ENCODE measurements at regions not wholly inside any gene's neighbourhood (a gene's known extent, or its start where the extent isn't known, plus 50 kb on each side); places are given as distances from the start of the nearest gene placed in this dataset.

DNA sequence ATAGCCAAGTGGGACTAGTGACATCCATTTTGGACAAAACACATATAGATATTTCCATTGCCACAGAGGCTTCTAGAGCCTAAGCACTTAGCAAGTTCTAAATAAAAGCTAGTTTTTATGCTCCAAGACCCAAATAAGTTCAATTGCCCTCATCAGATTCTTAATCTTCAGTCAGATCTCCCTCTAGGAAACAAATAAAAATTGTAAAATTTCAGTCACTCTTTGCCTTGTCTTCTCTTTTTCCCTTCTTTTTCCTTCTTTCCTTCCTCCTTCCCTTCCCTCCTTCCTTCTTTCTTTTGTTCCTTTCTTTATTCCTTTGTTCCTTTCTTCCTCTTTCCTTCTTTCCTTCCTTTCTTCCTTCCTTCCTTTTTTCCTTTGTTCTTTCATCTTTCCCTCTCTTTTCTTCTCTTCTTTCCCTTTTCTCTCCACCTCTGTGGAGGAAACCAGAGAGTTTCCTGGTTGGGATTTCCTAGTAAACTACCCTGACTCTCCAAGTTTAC lies 68.8 kb upstream of the GADL1 start:
- H3K36me3 ChIP-seq (replicated peaks in 1 of 2; ENCODE audit: control insufficient read depth in 1 of 2, insufficient read depth in 2 of 2, low read length in 2 of 2): no peaks in the 10 kb centered on the region
- H3K27me3 ChIP-seq (ENCODE audit: control insufficient read depth in 1 of 2, insufficient read depth in 2 of 2, low read length in 2 of 2): no peaks in the 10 kb centered on the region
- DNase-seq (ENCODE audit: low spot score) (no peak), ATAC-seq (no peak), FAIRE-seq (no peak)
- ChIA-PET POLR2A (no interaction called here), CTCF (ENCODE audit: low intra/inter-chr PET ratio, low total read pairs) (no interaction called here)
- TF ChIP-seq TEAD2 (CRISPR knock-in tag; IDR thresholded peaks at IDR 0.05) (no peak), ZNF674 (CRISPR knock-in tag; IDR thresholded peaks at IDR 0.05; ENCODE audit: low read depth) (no peak), ZNF484 (CRISPR knock-in tag; IDR thresholded peaks at IDR 0.05; ENCODE audit: borderline replicate concordance, low read depth) (no peak), BRD4 (CRISPR knock-in tag; IDR thresholded peaks at IDR 0.05) (no peak), PCBP1 (IDR thresholded peaks at IDR 0.05; ENCODE audit: borderline replicate concordance, low read depth, low read length) (no peak)
- H3K27ac ChIP-seq (ENCODE audit: extremely low read length, insufficient read depth, low read length): no peak overlapping the region
- in situ Hi-C loops (cut with HindIII; ENCODE audit: extremely low pct_ligation_motif_present, low pct_unique_long_range_greater_than_20kb) (no loop called here), intact Hi-C loops (cut with micrococcal nuclease; ENCODE audit: unreplicated experiment) (no loop called here)
- no peak overlapping the region for H3K4me3 ChIP-seq (replicated peaks in 1 of 3; ENCODE audit: insufficient read depth in 1 of 3, low read depth in 2 of 3, low read length in 3 of 3)
- no peak overlapping the region for H3K4me2 ChIP-seq (ENCODE audit: low read depth, low read length)
- H2AFZ ChIP-seq (ENCODE audit: low read length): no peak overlapping the region
- no peak overlapping the region for H3K9ac ChIP-seq (ENCODE audit: insufficient read depth, low read depth, low read length)
- no peaks in the 10 kb centered on the region for H4K20me1 ChIP-seq (ENCODE audit: insufficient read depth, low read length)
- no peaks in the 10 kb centered on the region for H3K9me3 ChIP-seq (ENCODE audit: low read length)
- H3K79me2 ChIP-seq (ENCODE audit: insufficient read depth, low read length): no peaks in the 10 kb centered on the region
- no TSS peak for BruUV-seq (replicated peaks)
- no peaks in the 10 kb centered on the region for H3K4me1 ChIP-seq (ENCODE audit: insufficient read depth, low read length)

DNA sequence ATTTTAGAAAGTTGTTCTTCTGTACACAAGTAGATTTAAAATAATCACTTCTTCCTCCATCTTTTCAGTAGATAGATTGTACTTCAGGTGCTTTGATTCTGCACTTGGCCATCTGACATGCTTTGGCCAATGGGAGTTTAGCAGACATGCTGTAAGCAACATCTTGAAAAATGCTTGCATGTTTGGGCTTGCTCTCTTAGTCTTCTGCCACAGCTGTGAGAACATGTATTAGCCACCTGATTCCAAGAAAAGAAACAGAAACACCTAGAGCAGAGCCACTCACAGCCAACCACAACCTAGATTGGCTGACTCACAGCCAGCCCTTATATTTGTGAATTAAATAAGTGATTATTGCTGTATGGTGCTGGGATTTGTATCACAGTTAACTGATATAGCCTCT lies 70.2 kb upstream of the GADL1 start:
- CTCF ChIA-PET (ENCODE audit: low intra/inter-chr PET ratio, low total read pairs): no interaction called here
- H3K4me2 ChIP-seq (ENCODE audit: low read depth, low read length): no peak overlapping the region
- H3K27me3 ChIP-seq (ENCODE audit: control insufficient read depth in 1 of 2, insufficient read depth in 2 of 2, low read length in 2 of 2): no peaks in the 10 kb centered on the region
- H3K4me3 ChIP-seq (replicated peaks in 1 of 3; ENCODE audit: insufficient read depth in 1 of 3, low read depth in 2 of 3, low read length in 3 of 3): no peak overlapping the region
- intact Hi-C loops (cut with micrococcal nuclease; ENCODE audit: unreplicated experiment): no loop called here
- H3K36me3 ChIP-seq (replicated peaks in 1 of 2; ENCODE audit: control insufficient read depth in 1 of 2, insufficient read depth in 2 of 2, low read length in 2 of 2): no peaks in the 10 kb centered on the region
- no peak overlapping the region for H3K27ac ChIP-seq (ENCODE audit: extremely low read length, insufficient read depth, low read length)
- H3K79me2 ChIP-seq (ENCODE audit: insufficient read depth, low read length): no peaks in the 10 kb centered on the region
- POLR2A ChIA-PET: no interaction called here
- H3K9me3 ChIP-seq (ENCODE audit: low read length): no peaks in the 10 kb centered on the region
- H4K20me1 ChIP-seq (ENCODE audit: insufficient read depth, low read length): no peaks in the 10 kb centered on the region
- no TSS peak for BruUV-seq (replicated peaks)
- no peak overlapping the region for H3K9ac ChIP-seq (ENCODE audit: insufficient read depth, low read depth, low read length)
- in situ Hi-C loops (cut with HindIII; ENCODE audit: extremely low pct_ligation_motif_present, low pct_unique_long_range_greater_than_20kb): no loop called here
- FAIRE-seq (no peak), DNase-seq (ENCODE audit: low spot score) (no peak), ATAC-seq (no peak)
- H3K4me1 ChIP-seq (ENCODE audit: insufficient read depth, low read length): no peaks in the 10 kb centered on the region
- H2AFZ ChIP-seq (ENCODE audit: low read length): no peak overlapping the region
- TF ChIP-seq, protein P1, sequence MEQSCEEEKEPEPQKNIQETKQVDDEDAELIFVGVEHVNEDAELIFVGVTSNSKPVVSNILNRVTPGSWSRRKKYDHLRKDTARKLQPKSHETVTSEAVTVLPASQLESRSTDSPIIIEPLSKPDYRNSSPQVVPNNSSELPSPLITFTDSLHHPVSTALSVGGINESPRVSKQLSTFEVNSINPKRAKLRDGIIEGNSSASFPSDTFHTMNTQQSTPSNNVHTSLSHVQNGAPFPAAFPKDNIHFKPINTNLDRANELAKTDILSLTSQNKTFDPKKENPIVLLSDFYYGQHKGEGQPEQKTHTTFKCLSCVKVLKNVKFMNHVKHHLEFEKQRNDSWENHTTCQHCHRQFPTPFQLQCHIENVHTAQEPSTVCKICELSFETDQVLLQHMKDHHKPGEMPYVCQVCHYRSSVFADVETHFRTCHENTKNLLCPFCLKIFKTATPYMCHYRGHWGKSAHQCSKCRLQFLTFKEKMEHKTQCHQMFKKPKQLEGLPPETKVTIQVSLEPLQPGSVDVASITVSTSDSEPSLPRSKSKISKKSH (CRISPR knock-in tag; IDR thresholded peaks at IDR 0.05; ENCODE audit: borderline replicate concordance): no peak
- TF ChIP-seq CC2D1A (CRISPR knock-in tag; IDR thresholded peaks at IDR 0.05) (no peak), HMGA1 (CRISPR knock-in tag; conservative IDR thresholded peaks at IDR 0.05) (no peak), ZNF460 (CRISPR knock-in tag; IDR thresholded peaks at IDR 0.05; ENCODE audit: borderline replicate concordance) (no peak), ZNF839 (CRISPR knock-in tag; IDR thresholded peaks at IDR 0.05; ENCODE audit: borderline replicate concordance) (no peak)
- TF ChIP-seq, protein P2, sequence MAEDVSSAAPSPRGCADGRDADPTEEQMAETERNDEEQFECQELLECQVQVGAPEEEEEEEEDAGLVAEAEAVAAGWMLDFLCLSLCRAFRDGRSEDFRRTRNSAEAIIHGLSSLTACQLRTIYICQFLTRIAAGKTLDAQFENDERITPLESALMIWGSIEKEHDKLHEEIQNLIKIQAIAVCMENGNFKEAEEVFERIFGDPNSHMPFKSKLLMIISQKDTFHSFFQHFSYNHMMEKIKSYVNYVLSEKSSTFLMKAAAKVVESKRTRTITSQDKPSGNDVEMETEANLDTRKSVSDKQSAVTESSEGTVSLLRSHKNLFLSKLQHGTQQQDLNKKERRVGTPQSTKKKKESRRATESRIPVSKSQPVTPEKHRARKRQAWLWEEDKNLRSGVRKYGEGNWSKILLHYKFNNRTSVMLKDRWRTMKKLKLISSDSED (CRISPR knock-in tag; IDR thresholded peaks at IDR 0.05): no peak
- TF ChIP-seq, protein P3, sequence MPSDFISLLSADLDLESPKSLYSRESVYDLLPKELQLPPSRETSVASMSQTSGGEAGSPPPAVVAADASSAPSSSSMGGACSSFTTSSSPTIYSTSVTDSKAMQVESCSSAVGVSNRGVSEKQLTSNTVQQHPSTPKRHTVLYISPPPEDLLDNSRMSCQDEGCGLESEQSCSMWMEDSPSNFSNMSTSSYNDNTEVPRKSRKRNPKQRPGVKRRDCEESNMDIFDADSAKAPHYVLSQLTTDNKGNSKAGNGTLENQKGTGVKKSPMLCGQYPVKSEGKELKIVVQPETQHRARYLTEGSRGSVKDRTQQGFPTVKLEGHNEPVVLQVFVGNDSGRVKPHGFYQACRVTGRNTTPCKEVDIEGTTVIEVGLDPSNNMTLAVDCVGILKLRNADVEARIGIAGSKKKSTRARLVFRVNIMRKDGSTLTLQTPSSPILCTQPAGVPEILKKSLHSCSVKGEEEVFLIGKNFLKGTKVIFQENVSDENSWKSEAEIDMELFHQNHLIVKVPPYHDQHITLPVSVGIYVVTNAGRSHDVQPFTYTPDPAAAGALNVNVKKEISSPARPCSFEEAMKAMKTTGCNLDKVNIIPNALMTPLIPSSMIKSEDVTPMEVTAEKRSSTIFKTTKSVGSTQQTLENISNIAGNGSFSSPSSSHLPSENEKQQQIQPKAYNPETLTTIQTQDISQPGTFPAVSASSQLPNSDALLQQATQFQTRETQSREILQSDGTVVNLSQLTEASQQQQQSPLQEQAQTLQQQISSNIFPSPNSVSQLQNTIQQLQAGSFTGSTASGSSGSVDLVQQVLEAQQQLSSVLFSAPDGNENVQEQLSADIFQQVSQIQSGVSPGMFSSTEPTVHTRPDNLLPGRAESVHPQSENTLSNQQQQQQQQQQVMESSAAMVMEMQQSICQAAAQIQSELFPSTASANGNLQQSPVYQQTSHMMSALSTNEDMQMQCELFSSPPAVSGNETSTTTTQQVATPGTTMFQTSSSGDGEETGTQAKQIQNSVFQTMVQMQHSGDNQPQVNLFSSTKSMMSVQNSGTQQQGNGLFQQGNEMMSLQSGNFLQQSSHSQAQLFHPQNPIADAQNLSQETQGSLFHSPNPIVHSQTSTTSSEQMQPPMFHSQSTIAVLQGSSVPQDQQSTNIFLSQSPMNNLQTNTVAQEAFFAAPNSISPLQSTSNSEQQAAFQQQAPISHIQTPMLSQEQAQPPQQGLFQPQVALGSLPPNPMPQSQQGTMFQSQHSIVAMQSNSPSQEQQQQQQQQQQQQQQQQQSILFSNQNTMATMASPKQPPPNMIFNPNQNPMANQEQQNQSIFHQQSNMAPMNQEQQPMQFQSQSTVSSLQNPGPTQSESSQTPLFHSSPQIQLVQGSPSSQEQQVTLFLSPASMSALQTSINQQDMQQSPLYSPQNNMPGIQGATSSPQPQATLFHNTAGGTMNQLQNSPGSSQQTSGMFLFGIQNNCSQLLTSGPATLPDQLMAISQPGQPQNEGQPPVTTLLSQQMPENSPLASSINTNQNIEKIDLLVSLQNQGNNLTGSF (CRISPR knock-in tag; IDR thresholded peaks at IDR 0.05): no peak

Data from HepG2 (cell line).